ENCODE measurements at regions not wholly inside any gene's neighbourhood (a gene's known extent, or its start where the extent isn't known, plus 50 kb on each side); places are given as distances from the start of the nearest gene placed in this dataset.

- H3K4me3 ChIP-seq, result peak overlapping the region; percentile 54 to 61
- H3K27ac ChIP-seq, result peak overlapping the region; percentile 89 to 92
- H3K9me3 ChIP-seq, result no peaks in the 10 kb centered on the region
- no peaks in the 10 kb centered on the region for H3K27me3 ChIP-seq
- intact Hi-C loops (cut with DNase I; ENCODE audit: low total_unique reads), result no loop called here
- no peak for DNase-seq
- no peak for TF ChIP-seq CTCF (IDR thresholded peaks at IDR 0.05)
- no peaks in the 10 kb centered on the region for H3K36me3 ChIP-seq
- H3K4me1 ChIP-seq, result peaks cover 0 to 23% (median 8%) of the 10 kb centered on the region in 4 donors
Observed at GRCh38 chr13:44142540-44142867, 231.1 kb upstream of the SERP2 start.

GRCh38 chr13:44142941-44143665 lies 230.5 kb upstream of the SERP2 start:
- peak overlapping the region; percentile 89 to 92 for H3K27ac ChIP-seq
- H3K4me3 ChIP-seq, result peak overlapping the region; percentile 54 to 61
- no peaks in the 10 kb centered on the region for H3K36me3 ChIP-seq
- no peaks in the 10 kb centered on the region for H3K27me3 ChIP-seq
- intact Hi-C loops (cut with DNase I; ENCODE audit: low total_unique reads), result no loop called here
- TF ChIP-seq CTCF (IDR thresholded peaks at IDR 0.05), result no peak
- peaks cover 0 to 23% (median 8%) of the 10 kb centered on the region in 4 donors for H3K4me1 ChIP-seq
- no peaks in the 10 kb centered on the region for H3K9me3 ChIP-seq
- no peak for DNase-seq

DNA sequence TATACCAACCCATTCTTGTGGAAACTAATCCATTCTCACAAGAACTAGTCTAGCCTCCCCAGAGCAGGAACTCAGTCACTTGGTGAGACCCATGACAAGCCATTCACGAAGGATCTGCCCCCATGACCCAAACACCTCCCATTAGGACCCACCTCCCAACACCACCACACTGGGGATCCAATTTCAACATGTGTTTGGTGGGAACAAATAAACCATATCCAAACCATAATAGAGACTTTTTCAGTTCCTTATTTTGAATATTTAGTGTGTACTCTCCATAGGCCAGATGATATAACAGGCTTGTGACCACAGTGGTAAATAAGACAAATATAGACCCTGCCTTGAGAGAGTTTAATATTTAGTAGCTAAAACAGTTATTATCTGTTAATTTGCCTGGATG lies 227.5 kb upstream of the SERP2 start:
- no peaks in the 10 kb centered on the region for H3K36me3 ChIP-seq
- H3K9me3 ChIP-seq, result no peaks in the 10 kb centered on the region
- intact Hi-C loops (cut with DNase I; ENCODE audit: low total_unique reads), result no loop called here
- no peak overlapping the region for H3K27ac ChIP-seq
- no peak for TF ChIP-seq CTCF (IDR thresholded peaks at IDR 0.05)
- no peak overlapping the region for H3K4me3 ChIP-seq
- H3K27me3 ChIP-seq, result no peaks in the 10 kb centered on the region
- DNase-seq, result no peak
- H3K4me1 ChIP-seq, result peaks cover 0 to 29% (median 7%) of the 10 kb centered on the region in 4 donors

GRCh38 chr13:44147233-44147632 lies 226.4 kb upstream of the SERP2 start:
- H3K4me1 ChIP-seq, result peaks cover 0 to 34% (median 2%) of the 10 kb centered on the region in 4 donors
- no peaks in the 10 kb centered on the region for H3K36me3 ChIP-seq
- no peaks in the 10 kb centered on the region for H3K27me3 ChIP-seq
- no peak for TF ChIP-seq CTCF (IDR thresholded peaks at IDR 0.05)
- no peak for DNase-seq
- intact Hi-C loops (cut with DNase I; ENCODE audit: low total_unique reads), result no loop called here
- no peak overlapping the region for H3K27ac ChIP-seq
- no peak overlapping the region for H3K4me3 ChIP-seq
- no peaks in the 10 kb centered on the region for H3K9me3 ChIP-seq

GRCh38 chr13:44147648-44148047 lies 226.0 kb upstream of the SERP2 start:
- no peak for TF ChIP-seq CTCF (IDR thresholded peaks at IDR 0.05)

More at GRCh38 chr13:44147648-44148047, 226.0 kb upstream of the SERP2 start:
- intact Hi-C loops (cut with DNase I; ENCODE audit: low total_unique reads), result no loop called here
- H3K4me3 ChIP-seq, result no peak overlapping the region
- peaks cover 0 to 33% (median 2%) of the 10 kb centered on the region in 4 donors for H3K4me1 ChIP-seq
- H3K27ac ChIP-seq, result no peak overlapping the region
- H3K9me3 ChIP-seq, result no peaks in the 10 kb centered on the region
- no peaks in the 10 kb centered on the region for H3K27me3 ChIP-seq
- DNase-seq, result no peak
- no peaks in the 10 kb centered on the region for H3K36me3 ChIP-seq

Data from tibial artery (tissue), 4 donors.